ENCODE measurements at regions not wholly inside any gene's neighbourhood (a gene's known extent, or its start where the extent isn't known, plus 50 kb on each side); places are given as distances from the start of the nearest gene placed in this dataset.

- no peak overlapping the region for H3K27ac ChIP-seq
- intact Hi-C loops (cut with DNase I), result no loop called here
- no peaks in the 10 kb centered on the region for H3K4me1 ChIP-seq
- DNase-seq (no peak), ATAC-seq (no peak)
- no peak overlapping the region for H3K4me3 ChIP-seq
- no peaks in the 10 kb centered on the region for H3K27me3 ChIP-seq
- 74 to 85% methylated on average over 4 of the region's 4 CpGs for WGBS, 2 donors
- no peaks in the 10 kb centered on the region for H3K36me3 ChIP-seq (replicated peaks in 1 of 2; ENCODE audit: insufficient read depth in 1 of 2, low read depth in 2 of 2)
- H3K9me3 ChIP-seq, result no peaks in the 10 kb centered on the region
- TF ChIP-seq POLR2A (IDR thresholded peaks at IDR 0.05), result no peak
These were observed 286.3 kb upstream of the VLDLR start for GRCh38 chr9:2335260-2335659.

GRCh38 chr9:2336055-2336454 is 285.5 kb upstream of the VLDLR start:
- Histone ChIP-seq H3K36me3 (replicated peaks in 1 of 2; ENCODE audit: insufficient read depth in 1 of 2, low read depth in 2 of 2) (no peaks in the 10 kb centered on the region), H3K27me3 (no peaks in the 10 kb centered on the region), H3K4me1 (no peaks in the 10 kb centered on the region), H3K27ac (no peak overlapping the region), H3K4me3 (no peak overlapping the region), H3K9me3 (no peaks in the 10 kb centered on the region)
- ATAC-seq, result no peak
- DNase-seq, result peak in 3 of 4 donors; percentile 31 to 49 (median 48)
- WGBS, 2 donors, result 54% methylated on average over 4 of the region's 4 CpGs
- intact Hi-C loops (cut with DNase I), result no loop called here
- TF ChIP-seq CTCF (IDR thresholded peaks at IDR 0.05), result peak in 5 of 7 experiments; percentile 13 to 47 (median 45)
- TF ChIP-seq POLR2A (IDR thresholded peaks at IDR 0.05), result no peak

DNA sequence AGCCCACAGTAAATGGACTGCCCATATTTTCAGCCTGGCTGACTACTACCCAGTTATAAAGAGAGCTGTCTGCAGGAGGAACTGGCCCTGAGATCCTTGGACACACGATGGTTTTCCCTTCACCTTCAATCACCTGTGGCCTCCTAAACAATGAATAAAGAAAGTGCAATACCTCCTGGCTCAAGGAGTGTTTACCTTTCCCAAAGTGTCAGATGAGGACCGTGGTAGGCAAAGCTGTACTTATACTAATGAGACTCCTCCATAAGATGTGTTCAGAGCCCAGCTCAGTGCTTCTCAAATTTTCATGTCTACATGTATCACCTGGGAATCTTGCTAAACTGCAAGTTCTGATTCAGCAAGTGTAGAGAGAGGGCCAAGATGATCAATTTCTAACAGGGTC is 284.5 kb upstream of the VLDLR start:
- intact Hi-C loops (cut with DNase I), result no loop called here
- H3K36me3 ChIP-seq (replicated peaks in 1 of 2; ENCODE audit: insufficient read depth in 1 of 2, low read depth in 2 of 2), result no peaks in the 10 kb centered on the region
- 11 to 42% methylated on average over 2 of the region's 2 CpGs for WGBS, 2 donors

GRCh38 chr9:2337627-2338026 is 284.0 kb upstream of the VLDLR start:
- H3K9me3 ChIP-seq, result no peaks in the 10 kb centered on the region
- 79 to 85% methylated on average over 4 of the region's 4 CpGs for WGBS, 2 donors
- ATAC-seq (no peak), DNase-seq (peak in 1 of 4 donors; percentile 12)
- TF ChIP-seq CTCF (IDR thresholded peaks at IDR 0.05), result no peak
- TF ChIP-seq POLR2A (IDR thresholded peaks at IDR 0.05), result no peak
- H3K27ac ChIP-seq, result no peak overlapping the region
- no peaks in the 10 kb centered on the region for H3K36me3 ChIP-seq (replicated peaks in 1 of 2; ENCODE audit: insufficient read depth in 1 of 2, low read depth in 2 of 2)
- intact Hi-C loops (cut with DNase I), result no loop called here
- H3K4me3 ChIP-seq, result no peak overlapping the region
- H3K4me1 ChIP-seq, result no peaks in the 10 kb centered on the region
- no peaks in the 10 kb centered on the region for H3K27me3 ChIP-seq

More for the DNA sequence above, 284.5 kb upstream of the VLDLR start:
- Histone ChIP-seq H3K9me3 (no peaks in the 10 kb centered on the region), H3K4me3 (no peak overlapping the region), H3K27me3 (no peaks in the 10 kb centered on the region), H3K4me1 (no peaks in the 10 kb centered on the region), H3K27ac (no peak overlapping the region)
- DNase-seq (no peak), ATAC-seq (no peak)
- TF ChIP-seq CTCF (IDR thresholded peaks at IDR 0.05) (no peak), POLR2A (IDR thresholded peaks at IDR 0.05) (no peak)

DNA sequence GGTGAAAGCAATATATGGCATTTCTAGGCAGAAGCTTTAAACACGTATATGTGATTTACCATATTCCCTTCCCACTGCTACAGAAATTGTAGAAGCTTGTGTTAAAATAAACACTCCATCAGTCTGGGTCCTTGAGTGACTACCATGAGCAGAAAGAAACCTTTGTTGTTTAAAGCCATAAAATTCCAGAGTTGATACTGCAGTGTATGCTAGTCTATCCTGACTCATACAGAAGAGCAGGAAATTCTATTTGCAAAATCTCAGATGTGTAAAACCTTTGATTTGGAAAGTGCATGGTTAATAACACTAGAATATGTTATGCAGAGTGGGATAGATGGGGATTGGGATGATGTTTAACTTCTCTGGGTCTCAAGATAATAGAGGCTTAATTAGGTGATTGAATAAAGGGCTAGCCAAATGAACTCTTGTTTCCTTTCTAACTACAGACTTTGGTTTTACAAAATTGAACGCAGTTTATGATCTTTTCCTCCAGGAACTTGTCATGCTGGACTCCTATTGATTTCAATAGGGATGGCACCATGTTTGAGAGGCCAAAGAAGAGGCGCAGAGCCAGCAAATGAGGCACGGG is 282.7 kb upstream of the VLDLR start:
- no peak for ATAC-seq
- intact Hi-C loops (cut with DNase I), result no loop called here
- no peak for TF ChIP-seq CTCF (IDR thresholded peaks at IDR 0.05)
- TF ChIP-seq POLR2A (IDR thresholded peaks at IDR 0.05), result no peak
- 82 to 87% methylated on average over 4 of the region's 4 CpGs for WGBS, 2 donors
- Histone ChIP-seq H3K4me3 (no peak overlapping the region), H3K9me3 (no peaks in the 10 kb centered on the region), H3K4me1 (no peaks in the 10 kb centered on the region), H3K27ac (no peak overlapping the region), H3K36me3 (replicated peaks in 1 of 2; ENCODE audit: insufficient read depth in 1 of 2, low read depth in 2 of 2) (no peaks in the 10 kb centered on the region), H3K27me3 (no peaks in the 10 kb centered on the region)
- no peak for DNase-seq

Measured in body of pancreas (tissue), 4 donors.